ENCODE measurements at regions not wholly inside any gene's neighbourhood (a gene's known extent, or its start where the extent isn't known, plus 50 kb on each side); places are given as distances from the start of the nearest gene placed in this dataset.

- TF ChIP-seq CTCF (IDR thresholded peaks at IDR 0.05) (no peak), POLR2AphosphoS5 (IDR thresholded peaks at IDR 0.05) (no peak)
These were observed 58.1 kb upstream of the CCND2 start for GRCh38 chr12:4215229-4216186.
